Tibial nerve (tissue), 4 donors: ENCODE measurements at regions not wholly inside any gene's neighbourhood (a gene's known extent, or its start where the extent isn't known, plus 50 kb on each side); places are given as distances from the start of the nearest gene placed in this dataset.
"Not testable (repeated sequence)": the region's sequence is repeated elsewhere in the genome, so short reads cannot be mapped to it uniquely, and the experiment has no call there.

Source experiments
- EP300 ChIP-seq, 2 donors: sonication (generic); formaldehyde crosslinking; IDR thresholded peaks; one replicate each; pipeline ENCODE4 v1.6.1; 2017; ENCODE audit warnings: antibody characterized with exemption in 2 of 2, mild to moderate bottlenecking in 1 of 2
- POLR2A ChIP-seq, 2 donors: fragments of 450-650 bp; IDR thresholded peaks; one replicate each; pipeline ENCODE4 v1.6.1; 2017; ENCODE audit warnings: antibody characterized with exemption in 2 of 2, mild to moderate bottlenecking in 2 of 2, moderate library complexity in 2 of 2
- TF ChIP-seq, protein P1 (sequence below), 5 experiments: fragments of 200-600 bp in 3 of 5; fragments of 450-650 bp in 2 of 5; sonication (generic) in 3 of 5; IDR thresholded peaks; one replicate each; pipeline ENCODE4 v1.5.1; 2016 to 2019; ENCODE audit warnings: antibody characterized with exemption in 5 of 5, mild to moderate bottlenecking in 3 of 5, moderate library complexity in 2 of 5

DNA sequence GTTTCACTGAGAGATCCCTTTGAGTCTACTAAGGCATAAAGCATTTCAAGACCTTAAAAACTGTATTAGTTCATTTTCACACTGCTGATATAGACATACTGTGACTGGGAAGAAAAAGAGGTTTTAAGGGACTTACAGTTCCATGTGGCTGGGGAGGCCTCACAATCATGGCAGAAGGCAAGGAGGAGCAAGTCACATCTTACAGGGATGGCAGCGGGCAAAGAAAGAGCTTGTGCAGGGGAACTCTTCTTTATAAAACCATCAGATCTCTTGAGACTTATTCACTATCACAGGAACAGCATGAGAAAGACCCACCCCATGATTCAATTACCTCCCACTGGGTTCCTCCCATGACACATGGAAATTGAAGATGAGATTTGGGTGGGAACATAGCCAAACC, 628.4 kb upstream of the GJE1 start:
- TF ChIP-seq, protein P1, sequence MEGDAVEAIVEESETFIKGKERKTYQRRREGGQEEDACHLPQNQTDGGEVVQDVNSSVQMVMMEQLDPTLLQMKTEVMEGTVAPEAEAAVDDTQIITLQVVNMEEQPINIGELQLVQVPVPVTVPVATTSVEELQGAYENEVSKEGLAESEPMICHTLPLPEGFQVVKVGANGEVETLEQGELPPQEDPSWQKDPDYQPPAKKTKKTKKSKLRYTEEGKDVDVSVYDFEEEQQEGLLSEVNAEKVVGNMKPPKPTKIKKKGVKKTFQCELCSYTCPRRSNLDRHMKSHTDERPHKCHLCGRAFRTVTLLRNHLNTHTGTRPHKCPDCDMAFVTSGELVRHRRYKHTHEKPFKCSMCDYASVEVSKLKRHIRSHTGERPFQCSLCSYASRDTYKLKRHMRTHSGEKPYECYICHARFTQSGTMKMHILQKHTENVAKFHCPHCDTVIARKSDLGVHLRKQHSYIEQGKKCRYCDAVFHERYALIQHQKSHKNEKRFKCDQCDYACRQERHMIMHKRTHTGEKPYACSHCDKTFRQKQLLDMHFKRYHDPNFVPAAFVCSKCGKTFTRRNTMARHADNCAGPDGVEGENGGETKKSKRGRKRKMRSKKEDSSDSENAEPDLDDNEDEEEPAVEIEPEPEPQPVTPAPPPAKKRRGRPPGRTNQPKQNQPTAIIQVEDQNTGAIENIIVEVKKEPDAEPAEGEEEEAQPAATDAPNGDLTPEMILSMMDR (IDR thresholded peaks at IDR 0.05), result not testable (repeated sequence)
- not testable (repeated sequence) for TF ChIP-seq EP300, POLR2A (IDR thresholded peaks at IDR 0.05)
